ENCODE measurements at regions not wholly inside any gene's neighbourhood (a gene's known extent, or its start where the extent isn't known, plus 50 kb on each side); places are given as distances from the start of the nearest gene placed in this dataset.
"Not testable (repeated sequence)": the region's sequence is repeated elsewhere in the genome, so short reads cannot be mapped to it uniquely, and the experiment has no call there.

DNA sequence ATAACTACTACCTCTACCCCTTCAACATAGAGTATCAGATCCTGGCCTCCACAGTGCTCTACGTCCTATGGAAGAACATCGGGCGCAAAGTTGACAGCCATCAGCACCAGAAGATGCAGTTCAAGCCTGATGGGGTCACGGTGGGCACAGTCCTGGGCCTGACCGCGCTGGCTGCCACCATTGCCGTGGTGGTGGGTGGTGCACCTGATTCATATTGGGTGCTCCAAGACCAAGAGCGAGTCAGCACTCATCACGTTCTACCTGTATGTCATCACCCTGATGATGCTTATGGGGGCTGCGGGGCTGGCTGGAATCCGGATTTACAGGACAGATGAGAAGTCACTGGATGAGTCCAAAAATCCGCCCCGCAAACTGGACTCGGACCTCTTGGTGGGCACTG lies 846.4 kb downstream of the RPIA start:
- DNase-seq (ENCODE audit: low read depth); H3K4me3 ChIP-seq (ENCODE audit: low read depth, low read length): not testable (repeated sequence)

DNA sequence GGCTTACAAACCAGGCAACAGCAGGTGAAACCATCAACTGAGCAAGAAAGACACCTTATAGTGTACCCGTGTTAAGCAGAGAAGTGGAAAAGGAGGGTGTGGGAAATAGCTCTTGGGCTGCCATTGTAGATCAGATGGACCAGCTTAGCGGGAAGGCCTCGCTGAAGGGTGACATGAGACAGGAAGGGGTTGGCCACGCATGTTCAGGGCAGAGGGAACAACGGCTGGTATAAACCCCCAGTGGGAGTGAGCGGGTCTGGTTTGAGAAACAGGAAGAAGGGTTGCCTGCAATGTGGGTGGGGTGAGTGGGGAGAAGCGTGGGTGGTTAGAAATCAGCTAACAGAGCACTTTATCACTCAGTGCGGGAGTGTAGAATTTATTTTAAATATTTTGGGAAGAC lies 852.6 kb downstream of the RPIA start:
- DNase-seq (ENCODE audit: low read depth); H3K4me3 ChIP-seq (ENCODE audit: low read depth, low read length): not testable (repeated sequence)

DNA sequence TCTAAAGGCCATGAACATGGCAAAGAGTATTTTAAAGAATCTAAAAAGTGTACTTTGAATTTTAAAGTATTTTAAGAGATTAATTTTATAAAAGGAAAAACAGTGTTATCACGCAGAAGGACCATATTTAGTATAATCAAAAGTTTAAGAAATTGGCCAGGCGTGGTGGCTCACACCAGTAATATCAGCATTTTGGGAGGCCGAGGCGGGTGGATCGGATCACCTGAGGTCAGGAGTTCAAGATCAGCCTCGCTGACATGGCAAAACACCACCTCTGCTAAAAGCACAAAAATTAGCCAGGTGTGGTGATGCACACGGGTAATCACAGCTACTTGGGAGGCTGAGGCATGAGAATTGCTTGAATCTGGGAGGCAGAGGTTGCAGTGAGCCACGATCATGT lies 887.7 kb downstream of the RPIA start:
- H3K4me3 ChIP-seq (ENCODE audit: low read depth, low read length); DNase-seq (ENCODE audit: low read depth): not testable (repeated sequence)

DNA sequence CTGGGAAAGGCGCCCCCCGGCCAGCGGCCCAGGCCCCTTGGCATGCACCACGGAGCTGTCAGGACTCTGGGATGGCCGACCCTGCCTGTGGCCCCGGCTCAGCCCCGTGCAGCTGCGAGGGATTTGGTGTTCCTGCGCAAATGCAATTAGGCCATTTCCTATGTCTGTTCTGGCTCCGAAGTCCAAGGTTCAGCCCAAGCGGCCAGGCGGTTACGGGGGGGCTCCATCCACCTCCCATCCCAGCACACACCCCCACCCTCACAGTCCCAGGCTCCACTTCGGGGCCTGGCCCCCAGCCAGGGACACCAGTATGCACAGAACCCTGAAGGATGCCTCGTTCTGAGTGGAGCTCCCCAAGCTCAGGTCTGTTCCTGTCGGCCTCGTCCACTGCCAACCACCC lies 891.3 kb downstream of the RPIA start:
- DNase-seq (ENCODE audit: low read depth); H3K4me3 ChIP-seq (ENCODE audit: low read depth, low read length): not testable (repeated sequence)

DNA sequence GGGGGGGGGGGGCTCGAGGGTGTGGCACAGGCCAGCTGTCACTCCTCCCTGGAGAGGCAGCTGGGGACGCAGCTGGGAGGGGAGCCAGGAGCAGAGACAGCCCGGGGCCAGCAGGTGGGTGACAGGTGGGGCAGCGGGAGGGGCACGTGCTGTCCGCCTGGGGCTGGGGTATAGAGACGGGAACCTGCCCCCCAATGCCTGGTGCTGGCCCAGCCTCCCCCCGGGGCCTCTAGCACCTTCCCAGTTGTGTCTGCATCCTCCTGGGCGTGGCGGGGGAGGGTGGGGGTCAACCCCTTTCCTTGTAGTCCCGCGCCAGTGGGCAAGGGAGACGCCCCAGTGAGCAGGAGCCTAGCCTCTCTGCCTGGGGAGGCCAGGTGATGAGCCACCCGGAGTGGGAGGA lies 892.6 kb downstream of the RPIA start:
- DNase-seq (ENCODE audit: low read depth); H3K4me3 ChIP-seq (ENCODE audit: low read depth, low read length): not testable (repeated sequence)

DNA sequence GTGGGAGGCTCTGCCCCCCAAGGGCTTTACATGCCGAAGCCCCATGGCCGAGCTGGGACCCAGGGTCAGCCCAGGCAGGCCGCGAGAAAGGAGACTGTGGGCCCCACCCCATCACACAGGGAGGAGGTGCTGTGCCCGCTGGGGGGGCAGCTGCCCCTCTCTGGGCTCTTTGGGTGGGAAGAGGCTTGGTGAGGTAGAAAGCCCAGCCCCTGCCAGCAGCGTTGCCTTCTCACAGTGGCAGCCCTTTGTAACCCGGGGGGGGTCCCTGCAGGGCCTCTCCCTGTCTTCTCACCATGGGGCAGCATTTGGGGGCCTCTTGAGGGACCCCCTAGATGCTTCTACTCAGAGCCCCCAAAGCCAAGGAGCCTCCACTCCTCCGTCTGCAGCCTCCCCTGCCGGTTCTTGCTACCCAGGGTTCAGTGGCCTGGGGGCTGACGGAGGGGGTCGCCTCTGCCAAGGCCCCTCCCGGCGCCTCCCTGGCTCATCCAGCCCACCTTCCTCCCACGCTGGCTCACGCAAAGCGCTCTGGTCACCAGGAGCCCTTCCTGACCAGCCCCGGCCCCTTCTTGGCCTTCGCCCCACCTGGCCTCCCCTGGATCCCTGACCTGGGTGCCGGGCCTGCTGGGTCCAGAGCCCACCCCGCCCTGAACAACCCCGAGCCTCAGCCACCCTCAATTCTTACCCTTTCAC lies 893.5 kb downstream of the RPIA start:
- peak overlapping the region; percentile 55 for H3K4me3 ChIP-seq (ENCODE audit: low read depth, low read length)

DNA sequence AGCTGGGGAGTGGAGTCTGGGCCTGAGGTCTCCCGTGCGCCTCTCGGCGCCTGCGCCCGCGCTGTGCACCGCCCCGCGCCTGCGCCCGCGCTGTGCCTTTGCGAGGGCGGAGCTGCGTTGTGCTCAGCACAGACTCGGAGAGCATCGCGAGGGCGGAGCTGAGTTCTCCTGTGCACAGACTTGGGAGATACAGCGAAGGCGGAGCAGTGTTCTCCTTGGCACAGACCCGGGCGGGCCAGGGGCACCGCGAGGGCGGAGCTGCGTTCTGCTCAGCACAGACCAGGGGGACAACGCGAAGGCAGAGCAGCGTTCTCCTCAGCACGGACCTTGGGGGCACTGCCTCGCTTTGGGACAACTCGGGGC lies 894.1 kb downstream of the RPIA start:
- peak overlapping the region; percentile 56 for H3K4me3 ChIP-seq (ENCODE audit: low read depth, low read length)
- not testable (repeated sequence) for DNase-seq (ENCODE audit: low read depth)

More for the DNA sequence above, 893.5 kb downstream of the RPIA start:
- DNase-seq (ENCODE audit: low read depth): not testable (repeated sequence)

DNA sequence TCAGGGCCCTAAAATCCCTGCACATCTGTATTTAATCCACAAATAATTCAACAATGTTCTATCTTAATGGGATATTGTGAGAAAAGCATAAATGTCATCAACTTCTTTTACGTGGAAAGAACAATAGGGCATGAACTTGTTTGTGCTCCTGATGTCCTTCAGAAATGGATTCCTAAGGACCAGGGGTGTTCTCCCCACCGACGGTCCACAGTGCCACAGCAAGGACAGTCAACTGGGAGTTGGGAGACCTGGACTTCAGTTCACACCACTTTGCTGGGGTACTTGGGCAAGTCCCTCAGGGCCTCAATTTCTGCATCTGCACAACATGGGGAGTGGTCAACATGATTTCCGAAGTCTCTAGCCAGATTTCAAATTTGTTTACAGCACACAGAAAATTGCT lies 908.4 kb downstream of the RPIA start:
- H3K4me3 ChIP-seq (ENCODE audit: low read depth, low read length); DNase-seq (ENCODE audit: low read depth): not testable (repeated sequence)

DNA sequence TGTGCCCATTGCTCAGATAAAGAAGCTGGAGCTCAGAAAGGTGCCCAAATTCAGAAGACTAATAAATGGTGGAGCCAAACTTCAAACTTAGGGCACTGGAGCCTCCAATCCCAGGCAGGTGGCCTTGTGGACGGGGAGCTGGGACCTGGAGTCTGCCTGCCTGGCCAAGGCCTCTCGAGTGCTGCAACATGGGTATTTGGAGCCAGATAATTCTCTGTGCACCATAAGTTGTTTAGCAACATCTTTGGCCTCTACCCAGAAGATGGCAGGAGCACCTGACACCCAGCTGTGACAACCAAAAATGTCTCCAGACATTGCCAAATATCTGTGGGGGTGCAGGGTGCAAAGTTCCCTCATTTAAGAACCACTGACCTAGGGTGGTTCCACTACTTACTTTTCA lies 915.0 kb downstream of the RPIA start:
- not testable (repeated sequence) for H3K4me3 ChIP-seq (ENCODE audit: low read depth, low read length); DNase-seq (ENCODE audit: low read depth)

DNA sequence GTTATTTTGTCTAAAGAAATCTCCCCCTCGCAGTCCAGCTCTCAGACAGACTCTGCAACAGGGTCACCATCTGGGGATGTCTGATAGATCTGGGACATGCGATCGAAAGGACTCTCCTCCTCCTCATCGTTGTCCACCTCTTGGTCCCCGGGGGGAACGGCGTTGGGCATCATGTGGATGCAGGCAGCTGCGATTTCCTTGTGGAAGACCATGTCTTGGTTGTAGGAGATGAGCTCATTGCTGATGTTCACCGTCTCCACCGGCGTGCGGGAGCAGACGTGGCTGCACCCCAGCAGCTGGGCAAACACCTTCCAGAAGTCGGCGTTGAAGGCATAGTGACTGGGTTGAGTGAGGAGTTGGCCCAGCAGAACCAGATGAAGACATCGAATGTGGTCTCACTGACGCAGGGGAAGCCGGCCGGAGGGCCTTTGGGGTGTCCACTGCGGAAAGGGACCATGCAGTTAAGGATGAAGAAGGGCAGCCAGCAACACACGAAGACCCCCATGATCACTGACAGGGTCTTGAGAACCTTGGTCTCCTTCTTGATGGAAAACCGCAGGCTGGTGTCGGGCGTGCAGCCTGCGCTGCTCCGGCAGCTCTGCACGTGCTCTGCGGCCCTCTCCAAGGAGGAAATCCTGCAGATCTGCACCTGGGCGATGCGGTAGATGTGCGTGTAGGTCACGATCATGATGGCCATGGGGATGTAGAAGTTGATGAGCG lies 918.9 kb downstream of the RPIA start:
- H3K4me3 ChIP-seq (ENCODE audit: low read depth, low read length); DNase-seq (ENCODE audit: low read depth): not testable (repeated sequence)

DNA sequence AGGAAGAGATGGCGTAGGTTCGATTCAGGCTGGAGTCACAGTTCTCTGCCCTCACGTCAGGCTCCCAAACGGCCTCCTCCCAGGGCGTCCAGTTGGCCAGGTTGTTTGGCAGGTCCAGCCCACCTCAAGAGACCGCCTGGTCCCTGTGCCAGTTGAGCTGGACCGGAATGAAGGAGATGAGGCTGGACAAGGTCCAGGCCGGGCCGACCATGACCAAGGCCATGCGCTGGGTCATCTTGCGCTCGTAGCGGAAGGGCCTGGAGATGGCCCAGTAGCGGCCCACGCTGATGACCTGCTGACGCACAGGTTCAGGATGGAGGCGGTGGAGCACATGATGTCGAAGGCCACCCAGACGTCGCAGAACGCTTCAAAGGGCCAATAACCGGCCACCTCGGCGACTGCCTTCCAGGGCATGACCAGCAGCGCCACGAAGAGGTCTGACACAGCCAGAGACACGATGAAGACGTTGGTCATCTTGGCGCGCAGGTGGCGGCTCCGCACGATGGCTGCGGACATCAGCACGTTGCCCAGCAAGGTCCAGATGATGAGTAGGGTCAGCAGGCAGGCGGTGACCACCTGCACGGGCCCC lies 919.5 kb downstream of the RPIA start:
- DNase-seq (ENCODE audit: low read depth); H3K4me3 ChIP-seq (ENCODE audit: low read depth, low read length): not testable (repeated sequence)

DNA sequence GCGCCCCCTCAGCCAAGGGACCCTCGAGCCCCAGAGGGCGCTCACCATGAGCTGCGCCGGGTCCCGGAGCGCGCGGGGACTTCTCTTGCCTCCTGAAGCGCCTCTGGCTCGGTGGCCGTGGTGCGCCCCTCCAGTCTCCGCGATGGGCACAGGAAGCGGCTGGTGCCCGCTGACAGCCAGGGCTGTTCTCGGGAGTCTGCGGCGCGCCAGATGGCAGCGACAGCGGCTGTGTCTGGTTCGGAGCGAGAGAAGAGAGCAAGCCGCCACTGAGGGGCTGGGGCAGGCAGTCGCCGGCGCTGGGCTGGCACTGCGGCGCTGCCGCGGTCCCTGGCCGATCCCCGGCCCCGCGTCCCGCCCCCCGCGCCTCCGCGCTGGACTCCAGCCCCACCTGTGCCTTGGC lies 920.2 kb downstream of the RPIA start:
- H3K4me3 ChIP-seq (ENCODE audit: low read depth, low read length); DNase-seq (ENCODE audit: low read depth): not testable (repeated sequence)

DNA sequence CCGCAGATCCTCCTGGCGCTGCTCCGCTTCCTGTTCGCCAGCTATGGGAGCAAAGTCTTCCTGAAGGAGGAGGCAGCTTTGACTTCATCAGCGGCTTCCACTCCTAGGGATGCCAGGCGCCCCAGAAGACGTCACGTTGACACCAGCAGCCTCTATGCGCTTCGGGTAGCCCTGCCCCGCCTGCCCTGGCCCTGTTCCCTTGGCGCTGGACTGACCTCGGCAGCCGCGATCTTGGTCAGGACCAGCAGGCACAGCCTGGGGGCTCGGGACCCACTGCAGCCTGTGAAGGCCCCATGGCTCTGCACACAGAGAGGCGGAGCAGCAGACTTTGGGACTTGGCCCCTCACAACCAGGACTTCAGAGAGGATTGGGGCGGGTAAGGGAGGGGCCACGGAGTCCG lies 957.8 kb downstream of the RPIA start:
- not testable (repeated sequence) for H3K4me3 ChIP-seq (ENCODE audit: low read depth, low read length); DNase-seq (ENCODE audit: low read depth)

DNA sequence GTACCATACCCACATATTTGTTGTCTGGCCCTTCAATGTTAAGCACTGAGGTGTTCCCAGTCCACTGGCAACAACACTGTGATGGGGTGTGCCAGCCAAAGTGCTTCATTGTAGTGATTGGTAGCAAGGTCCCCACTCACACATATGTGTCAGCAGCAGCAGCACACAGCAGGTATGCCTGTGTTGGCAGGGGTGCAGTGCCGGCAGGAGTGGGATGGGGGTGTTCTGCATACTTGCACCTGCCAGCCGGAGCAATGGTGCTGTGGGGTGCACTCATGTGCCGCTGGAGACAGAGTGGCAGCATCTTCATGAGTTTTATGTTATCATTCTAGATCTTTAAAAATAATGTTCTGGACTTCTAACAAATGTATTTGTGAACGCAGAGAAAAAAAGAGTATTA lies 987.8 kb downstream of the RPIA start:
- H3K4me3 ChIP-seq (ENCODE audit: low read depth, low read length); DNase-seq (ENCODE audit: low read depth): not testable (repeated sequence)

Measured in GM12864 (cell line).